Progenitor cell of endocrine pancreas (in vitro differentiated cells): ENCODE measurements at regions not wholly inside any gene's neighbourhood (a gene's known extent, or its start where the extent isn't known, plus 50 kb on each side); places are given as distances from the start of the nearest gene placed in this dataset.

ENCODE experiments used
- DNase-seq: peaks from one replicate; pipeline ENCODE4 v3.0.0; 2021; ENCODE audit warnings: low spot score; ENCODE audit not compliant: unreplicated experiment
- H3K27ac Mint-ChIP-seq: 2 replicates; pipeline ENCODE4 v1.8.0; 2021; ENCODE audit warnings: mild to moderate bottlenecking, moderate library complexity, mixed read lengths
- H3K27me3 Mint-ChIP-seq: 2 replicates; pipeline ENCODE4 v1.8.0; 2021; ENCODE audit warnings: mixed read lengths
- H3K36me3 Mint-ChIP-seq: 2 replicates; pipeline ENCODE4 v1.8.0; 2022; ENCODE audit warnings: mixed read lengths; ENCODE audit not compliant: insufficient read depth
- H3K4me1 Mint-ChIP-seq: 2 replicates; pipeline ENCODE4 v1.8.0; 2021; ENCODE audit warnings: low read depth, mixed read lengths
- H3K4me3 Mint-ChIP-seq: 2 replicates; pipeline ENCODE4 v1.8.0; 2021; ENCODE audit warnings: low read depth, mild to moderate bottlenecking, moderate library complexity, mixed read lengths
- H3K9me3 Mint-ChIP-seq: 2 replicates; pipeline ENCODE4 v1.8.0; 2021; ENCODE audit warnings: low read depth, mixed read lengths
- TF ChIP-seq, protein P1 (sequence below): fragments of 200-600 bp; sonication (generic); IDR thresholded peaks from one replicate; pipeline ENCODE4 v1.5.0; 2021; ENCODE audit warnings: antibody characterized with exemption, mild to moderate bottlenecking; ENCODE audit not compliant: unreplicated experiment

GRCh38 chr6:71209206-71209605 lies 79.4 kb upstream of the OGFRL1 start:
- H3K27ac Mint-ChIP-seq: no peak overlapping the region
- no peaks in the 10 kb centered on the region for H3K9me3 Mint-ChIP-seq
- H3K4me3 Mint-ChIP-seq: no peak overlapping the region
- no peaks in the 10 kb centered on the region for H3K36me3 Mint-ChIP-seq
- TF ChIP-seq, protein P1, sequence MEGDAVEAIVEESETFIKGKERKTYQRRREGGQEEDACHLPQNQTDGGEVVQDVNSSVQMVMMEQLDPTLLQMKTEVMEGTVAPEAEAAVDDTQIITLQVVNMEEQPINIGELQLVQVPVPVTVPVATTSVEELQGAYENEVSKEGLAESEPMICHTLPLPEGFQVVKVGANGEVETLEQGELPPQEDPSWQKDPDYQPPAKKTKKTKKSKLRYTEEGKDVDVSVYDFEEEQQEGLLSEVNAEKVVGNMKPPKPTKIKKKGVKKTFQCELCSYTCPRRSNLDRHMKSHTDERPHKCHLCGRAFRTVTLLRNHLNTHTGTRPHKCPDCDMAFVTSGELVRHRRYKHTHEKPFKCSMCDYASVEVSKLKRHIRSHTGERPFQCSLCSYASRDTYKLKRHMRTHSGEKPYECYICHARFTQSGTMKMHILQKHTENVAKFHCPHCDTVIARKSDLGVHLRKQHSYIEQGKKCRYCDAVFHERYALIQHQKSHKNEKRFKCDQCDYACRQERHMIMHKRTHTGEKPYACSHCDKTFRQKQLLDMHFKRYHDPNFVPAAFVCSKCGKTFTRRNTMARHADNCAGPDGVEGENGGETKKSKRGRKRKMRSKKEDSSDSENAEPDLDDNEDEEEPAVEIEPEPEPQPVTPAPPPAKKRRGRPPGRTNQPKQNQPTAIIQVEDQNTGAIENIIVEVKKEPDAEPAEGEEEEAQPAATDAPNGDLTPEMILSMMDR: no peak
- H3K27me3 Mint-ChIP-seq: no peaks in the 10 kb centered on the region
- DNase-seq: no peak
- H3K4me1 Mint-ChIP-seq: no peaks in the 10 kb centered on the region

DNA sequence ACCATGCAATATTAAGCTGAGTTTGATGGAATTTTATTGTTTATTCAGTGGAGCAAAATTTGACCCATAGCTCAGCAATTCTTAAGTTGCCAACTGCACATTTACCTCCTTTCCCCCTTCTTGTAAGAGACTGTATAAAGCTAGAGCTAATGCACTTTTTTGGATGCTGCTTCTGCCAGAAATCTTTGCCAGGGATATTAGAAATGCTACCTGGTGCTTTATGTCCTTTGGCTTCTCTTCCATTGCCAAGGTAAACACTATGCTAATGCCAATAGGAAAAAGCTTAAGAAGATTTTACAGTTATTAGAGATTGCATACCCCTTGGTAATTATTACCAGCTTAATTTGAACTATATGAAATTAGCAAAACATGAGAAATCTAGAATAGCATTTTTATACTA lies 79.0 kb upstream of the OGFRL1 start:
- H3K27me3 Mint-ChIP-seq: no peaks in the 10 kb centered on the region
- no peak overlapping the region for H3K4me3 Mint-ChIP-seq
- DNase-seq: no peak
- H3K4me1 Mint-ChIP-seq: no peaks in the 10 kb centered on the region
- H3K9me3 Mint-ChIP-seq: no peaks in the 10 kb centered on the region
- TF ChIP-seq, protein P1: no peak
- H3K27ac Mint-ChIP-seq: no peak overlapping the region
- H3K36me3 Mint-ChIP-seq: no peaks in the 10 kb centered on the region

DNA sequence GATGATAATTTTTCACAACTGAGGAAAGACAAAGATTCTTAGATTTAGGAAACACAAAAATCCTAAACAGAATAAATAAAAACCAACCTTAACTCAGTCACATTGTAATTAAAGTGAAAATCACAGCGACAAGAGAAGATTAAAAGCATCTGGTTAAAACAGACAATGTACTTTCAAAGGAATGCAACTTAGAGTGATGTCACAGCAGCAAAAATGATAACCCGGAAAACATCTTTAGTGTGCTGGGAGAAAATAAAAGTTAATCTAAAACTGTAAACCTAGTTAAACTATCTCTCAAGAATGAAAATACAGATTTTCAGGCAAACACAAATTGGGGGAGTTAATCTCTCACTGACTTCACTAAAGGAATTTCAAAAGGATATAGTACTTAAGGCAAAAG lies 76.8 kb upstream of the OGFRL1 start:
- Mint-ChIP-seq H3K27me3 (no peaks in the 10 kb centered on the region), H3K4me1 (no peaks in the 10 kb centered on the region), H3K27ac (no peak overlapping the region), H3K36me3 (no peaks in the 10 kb centered on the region), H3K4me3 (no peak overlapping the region), H3K9me3 (no peaks in the 10 kb centered on the region)
- TF ChIP-seq, protein P1: no peak
- DNase-seq: no peak

- Mint-ChIP-seq H3K27me3 (no peaks in the 10 kb centered on the region), H3K4me3 (no peak overlapping the region), H3K4me1 (no peaks in the 10 kb centered on the region), H3K27ac (no peak overlapping the region), H3K9me3 (no peaks in the 10 kb centered on the region), H3K36me3 (no peaks in the 10 kb centered on the region)
- TF ChIP-seq, protein P1: no peak
- DNase-seq: no peak
Measured at GRCh38 chr6:71220466-71220865, 68.1 kb upstream of the OGFRL1 start.

DNA sequence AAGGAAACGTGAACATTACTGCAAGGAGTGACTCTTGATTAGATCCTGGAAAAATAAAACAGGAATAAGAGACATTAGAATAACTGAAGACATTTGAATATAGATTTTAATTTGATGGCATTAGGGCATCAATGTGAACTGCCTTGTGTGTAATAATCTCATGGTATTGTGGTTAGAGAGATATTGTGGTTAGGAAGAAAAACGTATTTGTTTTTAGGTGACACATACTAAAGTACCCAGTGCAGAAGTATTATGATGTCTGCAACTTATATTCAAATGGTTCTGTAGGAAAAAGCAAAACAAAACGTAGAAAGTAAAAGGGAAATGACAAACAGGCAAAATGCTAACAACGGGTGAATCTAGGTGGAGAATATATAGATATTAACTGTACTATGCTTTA lies 65.9 kb upstream of the OGFRL1 start:
- Mint-ChIP-seq H3K27me3 (peaks cover 3% of the 10 kb centered on the region), H3K4me1 (no peaks in the 10 kb centered on the region), H3K9me3 (no peaks in the 10 kb centered on the region), H3K4me3 (no peak overlapping the region), H3K27ac (no peak overlapping the region), H3K36me3 (no peaks in the 10 kb centered on the region)
- TF ChIP-seq, protein P1: no peak
- DNase-seq: no peak
